CD14-positive monocyte (primary cell): ENCODE measurements at regions not wholly inside any gene's neighbourhood (a gene's known extent, or its start where the extent isn't known, plus 50 kb on each side); places are given as distances from the start of the nearest gene placed in this dataset.

Experiments used
- DNase-seq, 3 donors: peaks; one replicate each; pipeline ENCODE4 v3.0.0-alpha.2; 2011 to 2022
- H2AFZ ChIP-seq: 2 replicates; pipeline ENCODE4 v1.6.0; 2012; ENCODE audit warnings: mild to moderate bottlenecking, low read depth, low read length, inconsistent platforms; ENCODE audit not compliant: insufficient read depth, poor library complexity, severe bottlenecking
- H3K27ac ChIP-seq, 2 donors: 1 replicate in 1 of 2; 2 replicates in 1 of 2; pipeline ENCODE4 v1.5.1; 2012 to 2013; ENCODE audit warnings: low read length in 2 of 2, control low read depth in 1 of 2, inconsistent platforms in 1 of 2, low read depth in 1 of 2, mild to moderate bottlenecking in 1 of 2
- H3K27me3 ChIP-seq, 2 donors: one replicate each; pipeline versions ENCODE4 v1.6.0 to v1.6.1; 2011 to 2013; ENCODE audit warnings: low read length in 2 of 2; ENCODE audit not compliant: control insufficient read depth in 2 of 2, insufficient read depth in 2 of 2
- H3K36me3 ChIP-seq, 2 donors: replicated peaks in 1 of 2; 1 replicate in 1 of 2; 2 replicates in 1 of 2; pipeline versions ENCODE4 v1.5.1 to v1.6.1; 2012 to 2013; ENCODE audit warnings: low read length in 2 of 2, control low read depth in 1 of 2, inconsistent platforms in 1 of 2, mild to moderate bottlenecking in 1 of 2; ENCODE audit not compliant: insufficient read depth in 2 of 2, control insufficient read depth in 1 of 2
- H3K4me1 ChIP-seq, 2 donors: 1 replicate in 1 of 2; 2 replicates in 1 of 2; pipeline versions ENCODE4 v1.5.1 to v1.6.1; 2012 to 2013; ENCODE audit warnings: low read length in 2 of 2, control low read depth in 1 of 2, inconsistent platforms in 1 of 2, mild to moderate bottlenecking in 1 of 2, moderate library complexity in 1 of 2; ENCODE audit not compliant: insufficient read depth in 2 of 2, control insufficient read depth in 1 of 2
- H3K4me2 ChIP-seq: replicated peaks from 2 replicates; pipeline ENCODE3; 2012; ENCODE audit warnings: low read length, moderate library complexity, mild to moderate bottlenecking; ENCODE audit not compliant: poor library complexity, severe bottlenecking; ENCODE audit errors: extremely low read depth
- H3K4me3 ChIP-seq, 3 experiments: fragments of 200-600 bp in 1 of 3; sonication (generic) in 1 of 3; replicated peaks in 1 of 3; 1 replicate in 2 of 3; 2 replicates in 1 of 3; pipeline ENCODE4 v1.5.1; 2011 to 2013; ENCODE audit warnings: low read length in 3 of 3, mild to moderate bottlenecking in 3 of 3, control low read depth in 2 of 3, low read depth in 2 of 3, inconsistent platforms in 1 of 3, moderate library complexity in 1 of 3
- H3K79me2 ChIP-seq: 2 replicates; pipeline ENCODE4 v1.6.0; 2012; ENCODE audit warnings: mild to moderate bottlenecking, control low read depth, inconsistent platforms, low read length, moderate library complexity; ENCODE audit not compliant: insufficient read depth
- H3K9ac ChIP-seq: 2 replicates; pipeline ENCODE4 v1.6.0; 2017; ENCODE audit warnings: low read length, mild to moderate bottlenecking; ENCODE audit not compliant: insufficient read depth, poor library complexity, severe bottlenecking
- H3K9me3 ChIP-seq, 2 donors: replicated peaks in 1 of 2; 1 replicate in 1 of 2; 2 replicates in 1 of 2; pipeline versions ENCODE4 v1.5.1 to v1.6.1; 2012 to 2013; ENCODE audit warnings: low read length in 2 of 2, control low read depth in 1 of 2; ENCODE audit not compliant: control insufficient read depth in 1 of 2, insufficient read depth in 1 of 2
- H4K20me1 ChIP-seq: 2 replicates; pipeline ENCODE4 v1.6.0; 2012; ENCODE audit warnings: mild to moderate bottlenecking, low read length, control low read depth, moderate library complexity; ENCODE audit not compliant: insufficient read depth
- H3K27ac Mint-ChIP-seq, 7 donors: one replicate each; pipeline ENCODE4 v1.8.0; 2020; ENCODE audit warnings: mild to moderate bottlenecking in 7 of 7, mixed read lengths in 7 of 7, moderate library complexity in 6 of 7, inconsistent platforms in 2 of 7
- H3K27me3 Mint-ChIP-seq, 3 donors: one replicate each; pipeline ENCODE4 v1.8.0; 2021 to 2022; ENCODE audit warnings: low read depth in 3 of 3, mild to moderate bottlenecking in 3 of 3, mixed read lengths in 3 of 3, moderate library complexity in 3 of 3, inconsistent platforms in 1 of 3
- H3K36me3 Mint-ChIP-seq, 2 donors: one replicate each; pipeline ENCODE4 v1.8.0; 2020; ENCODE audit warnings: mixed read lengths in 2 of 2, inconsistent platforms in 1 of 2, mild to moderate bottlenecking in 1 of 2
- H3K4me1 Mint-ChIP-seq: one replicate; pipeline ENCODE4 v1.8.0; 2020; ENCODE audit warnings: mild to moderate bottlenecking, mixed read lengths
- H3K4me3 Mint-ChIP-seq, 2 donors: one replicate each; pipeline ENCODE4 v1.8.0; 2020; ENCODE audit warnings: mild to moderate bottlenecking in 2 of 2, mixed read lengths in 2 of 2, moderate library complexity in 1 of 2
- H3K9me3 Mint-ChIP-seq, 7 donors: one replicate each; pipeline ENCODE4 v1.8.0; 2020 to 2022; ENCODE audit warnings: mixed read lengths in 7 of 7, mild to moderate bottlenecking in 6 of 7, moderate library complexity in 6 of 7, inconsistent platforms in 2 of 7
- CTCF ChIP-seq: fragments of 200-600 bp; IDR thresholded peaks from one replicate; pipeline ENCODE4 v1.8.0; 2022; ENCODE audit warnings: antibody characterized with exemption, mild to moderate bottlenecking
- WGBS: methylation state at CpG from one replicate; pipeline ENCODE4 v1.1.5; 2013; ENCODE audit warnings: missing lambda C conversion rate; ENCODE audit not compliant: insufficient coverage; 5-methylcytosine and 5-hydroxymethylcytosine counted together
- intact Hi-C, 2 donors: fragments of 100-400 bp; cut with micrococcal nuclease; formaldehyde crosslinking; loops; one replicate each; pipeline versions ENCODE4 v1.15.0 to v1.15.1; 2023

GRCh38 chr15:95883064-95883463, 447.4 kb upstream of the NR2F2 start:
- Mint-ChIP-seq H3K9me3 (peaks cover 0 to 2% (median 0%) of the 10 kb centered on the region in 7 donors), H3K4me3 (no peak overlapping the region), H3K36me3 (no peaks in the 10 kb centered on the region), H3K4me1 (peaks cover 22% of the 10 kb centered on the region), H3K27me3 (peaks cover 0 to 4% (median 3%) of the 10 kb centered on the region in 3 donors), H3K27ac (no peak overlapping the region)
- Histone ChIP-seq H3K9me3 (no peaks in the 10 kb centered on the region), H3K4me1 (peaks cover 10 to 15% of the 10 kb centered on the region in 2 donors), H3K36me3 (no peaks in the 10 kb centered on the region), H4K20me1 (no peaks in the 10 kb centered on the region), H3K79me2 (no peaks in the 10 kb centered on the region), H3K4me2 (no peak overlapping the region), H3K9ac (no peak overlapping the region), H2AFZ (no peak overlapping the region), H3K4me3 (no peak overlapping the region), H3K27me3 (no peaks in the 10 kb centered on the region), H3K27ac (no peak overlapping the region)
- no peak for DNase-seq
- no peak for TF ChIP-seq CTCF
- 82% methylated on average over 5 of the region's 6 CpGs for WGBS
- intact Hi-C loops, result no loop called here

GRCh38 chr15:95884276-95884675, 446.2 kb upstream of the NR2F2 start:
- Histone ChIP-seq H3K4me2 (no peak overlapping the region), H4K20me1 (no peaks in the 10 kb centered on the region), H3K9ac (no peak overlapping the region), H3K36me3 (no peaks in the 10 kb centered on the region), H3K27me3 (no peaks in the 10 kb centered on the region), H2AFZ (no peak overlapping the region), H3K9me3 (no peaks in the 10 kb centered on the region), H3K79me2 (no peaks in the 10 kb centered on the region), H3K4me3 (no peak overlapping the region), H3K4me1 (peaks cover 10% of the 10 kb centered on the region in 2 donors), H3K27ac (no peak overlapping the region)
- Mint-ChIP-seq H3K27me3 (peaks cover 0 to 4% (median under 1%) of the 10 kb centered on the region in 3 donors), H3K36me3 (no peaks in the 10 kb centered on the region), H3K4me1 (peaks cover 17% of the 10 kb centered on the region), H3K27ac (no peak overlapping the region), H3K9me3 (peaks cover 0 to 2% (median 0%) of the 10 kb centered on the region in 7 donors), H3K4me3 (no peak overlapping the region)
- intact Hi-C loops, result no loop called here
- no peak for DNase-seq
- 83% methylated on average over 2 of the region's 5 CpGs for WGBS
- TF ChIP-seq CTCF, result no peak
